Astrocyte of the hippocampus (primary cell): ENCODE measurements at regions not wholly inside any gene's neighbourhood (a gene's known extent, or its start where the extent isn't known, plus 50 kb on each side); places are given as distances from the start of the nearest gene placed in this dataset.

Source experiments
- DNase-seq: peaks from one replicate; pipeline ENCODE4 v3.0.0; 2011; ENCODE audit warnings: low read depth, low spot score

- no peak for DNase-seq
Observed at GRCh38 chr2:43055086-43055912, 171.1 kb downstream of the ZFP36L2 start.

GRCh38 chr2:43054367-43054766, 172.0 kb downstream of the ZFP36L2 start:
- DNase-seq: no peak

GRCh38 chr2:43052944-43053306, 173.5 kb downstream of the ZFP36L2 start:
- DNase-seq: no peak

GRCh38 chr2:43052204-43052943, 174.0 kb downstream of the ZFP36L2 start:
- DNase-seq: no peak

- DNase-seq: peak; percentile 62
Observed at GRCh38 chr2:43051338-43051737, 175.1 kb downstream of the ZFP36L2 start.

- no peak for DNase-seq
Observed at GRCh38 chr2:43050866-43051265, 175.5 kb downstream of the ZFP36L2 start.

- DNase-seq: no peak
Observed at GRCh38 chr2:43049836-43050801, 176.3 kb downstream of the ZFP36L2 start.

- no peak for DNase-seq
Observed at GRCh38 chr2:43047187-43047780, 179.1 kb downstream of the ZFP36L2 start.

- no peak for DNase-seq
Observed at GRCh38 chr2:43045866-43046265, 180.5 kb downstream of the ZFP36L2 start.

- DNase-seq: no peak
Observed at GRCh38 chr2:43044093-43044681, 182.2 kb downstream of the ZFP36L2 start.

- DNase-seq: no peak
Observed at GRCh38 chr2:43043553-43043870, 182.9 kb downstream of the ZFP36L2 start.

- DNase-seq: peak; percentile 99
Observed at GRCh38 chr2:43041661-43042360, 184.6 kb downstream of the ZFP36L2 start.

GRCh38 chr2:43041173-43041591, 185.2 kb downstream of the ZFP36L2 start:
- peak; percentile 37 for DNase-seq

GRCh38 chr2:43040084-43040854, 186.1 kb downstream of the ZFP36L2 start:
- DNase-seq: no peak

GRCh38 chr2:43039376-43040080, 186.9 kb downstream of the ZFP36L2 start:
- DNase-seq: no peak

- DNase-seq: no peak
Observed at GRCh38 chr2:43038696-43039094, 187.7 kb downstream of the ZFP36L2 start.

GRCh38 chr2:43038034-43038695, 188.2 kb downstream of the ZFP36L2 start:
- DNase-seq: peak; percentile 48

- no peak for DNase-seq
Observed at GRCh38 chr2:43035922-43036321, 190.5 kb downstream of the ZFP36L2 start.

GRCh38 chr2:43034921-43035320, 191.5 kb downstream of the ZFP36L2 start:
- DNase-seq: no peak
